ENCODE measurements at regions not wholly inside any gene's neighbourhood (a gene's known extent, or its start where the extent isn't known, plus 50 kb on each side); places are given as distances from the start of the nearest gene placed in this dataset.

- TF ChIP-seq CTCF (IDR thresholded peaks at IDR 0.05) (no peak), POLR2A (IDR thresholded peaks at IDR 0.05) (no peak), EP300 (IDR thresholded peaks at IDR 0.05) (no peak)
Observed at GRCh38 chr4:173909294-173909693, 374.2 kb downstream of the FBXO8 start.
